D341Med (cell line): ENCODE measurements at regions not wholly inside any gene's neighbourhood (a gene's known extent, or its start where the extent isn't known, plus 50 kb on each side); places are given as distances from the start of the nearest gene placed in this dataset.

Experiments used
- DNase-seq: peaks from one replicate; pipeline ENCODE4 v3.0.0; 2012; ENCODE audit warnings: low spot score

- no peak for DNase-seq
Measured at GRCh38 chr2:15084826-15085489, 452.4 kb downstream of the LRATD1 start.

GRCh38 chr2:15092181-15092580, 459.7 kb downstream of the LRATD1 start:
- no peak for DNase-seq

- no peak for DNase-seq
Measured at GRCh38 chr2:15092691-15093090, 460.2 kb downstream of the LRATD1 start.

GRCh38 chr2:15094161-15094560, 461.6 kb downstream of the LRATD1 start:
- DNase-seq, result no peak

- DNase-seq, result no peak
Measured at GRCh38 chr2:15096873-15097272, 464.3 kb downstream of the NBAS start.

- DNase-seq, result no peak
Measured at GRCh38 chr2:15107137-15107536, 454.0 kb downstream of the NBAS start.

GRCh38 chr2:15111718-15112117, 449.4 kb downstream of the NBAS start:
- no peak for DNase-seq

- DNase-seq, result no peak
Measured at GRCh38 chr2:15112216-15112615, 448.9 kb downstream of the NBAS start.

- DNase-seq, result no peak
Measured at GRCh38 chr2:15115776-15116175, 445.4 kb downstream of the NBAS start.

GRCh38 chr2:15116830-15117229, 444.3 kb downstream of the NBAS start:
- DNase-seq, result no peak
